Right cardiac atrium (tissue), 5 donors: ENCODE measurements at regions not wholly inside any gene's neighbourhood (a gene's known extent, or its start where the extent isn't known, plus 50 kb on each side); places are given as distances from the start of the nearest gene placed in this dataset.
A peak's percentile ranks its signal among the peaks of the same experiment; 100 is the strongest.

Experiments
- ATAC-seq, 2 donors: fragments of 200-7000 bp; cut with Tn5 transposase; one replicate each; pipeline versions ENCODE4 v1.8.0 to v1.9.1; 2020; ENCODE audit warnings: moderate library complexity in 2 of 2, mild to moderate bottlenecking in 1 of 2
- DNase-seq, 3 donors: peaks; one replicate each; pipeline ENCODE4 v3.0.0-alpha.2; 2020
- H3K27ac ChIP-seq: one replicate; pipeline ENCODE4 v1.5.1; 2013; ENCODE audit warnings: mild to moderate bottlenecking, low read length, control low read depth, moderate library complexity
- H3K27me3 ChIP-seq: one replicate; pipeline ENCODE4 v1.6.1; 2013; ENCODE audit not compliant: control insufficient read depth, insufficient read depth
- H3K4me1 ChIP-seq: one replicate; pipeline ENCODE4 v1.6.1; 2013; ENCODE audit warnings: low read length; ENCODE audit not compliant: control insufficient read depth, insufficient read depth
- H3K4me3 ChIP-seq: one replicate; pipeline ENCODE4 v1.5.1; 2013; ENCODE audit warnings: low read length, control low read depth
- H3K9me3 ChIP-seq: one replicate; pipeline ENCODE4 v1.6.1; 2013; ENCODE audit warnings: low read length; ENCODE audit not compliant: control insufficient read depth
- WGBS: extraction: QIAGEN DNeasy Blood & Tissue Kit; methylation state at CpG from one replicate; pipeline ENCODE4 v1.1.7; 2013; 5-methylcytosine and 5-hydroxymethylcytosine counted together
- intact Hi-C, 4 donors: fragments of 100-400 bp; cut with DNase I; formaldehyde crosslinking; loops; one replicate each; pipeline versions ENCODE4 v1.11.0 to v1.14.0; 2022 to 2023
- donor health status: healthy with polysubstance abuse.
- donor health status: DM: no; HTN: yes; CAD: no.
- donor health status: DM: no; HTN: no; CAD: no.
- donor health status: DM: no; HTN: yes; CAD: no; lungs with severe emphysema.
- donor health status: DM: yes; HTN: yes; CAD: no.

- Histone ChIP-seq H3K4me3 (no peak overlapping the region), H3K27me3 (no peaks in the 10 kb centered on the region), H3K4me1 (no peaks in the 10 kb centered on the region), H3K9me3 (no peaks in the 10 kb centered on the region), H3K27ac (no peak overlapping the region)
- WGBS: 38% methylated on average over 2 of the region's 2 CpGs
- intact Hi-C loops: no loop called here
- ATAC-seq (no peak), DNase-seq (no peak)
Measured at GRCh38 chr12:28601570-28602058, 411.4 kb downstream of the CCDC91 start.

- Histone ChIP-seq H3K4me3 (no peak overlapping the region), H3K4me1 (no peaks in the 10 kb centered on the region), H3K27ac (no peak overlapping the region), H3K27me3 (no peaks in the 10 kb centered on the region), H3K9me3 (no peaks in the 10 kb centered on the region)
- ATAC-seq: no peak
- no peak for DNase-seq
- 81% methylated on average over 4 of the region's 4 CpGs for WGBS
- intact Hi-C loops: no loop called here
Measured at GRCh38 chr12:28602786-28603185, 412.5 kb downstream of the CCDC91 start.

GRCh38 chr12:28603239-28603638 is 413.0 kb downstream of the CCDC91 start:
- no peak for DNase-seq
- Histone ChIP-seq H3K4me1 (no peaks in the 10 kb centered on the region), H3K27ac (no peak overlapping the region), H3K27me3 (no peaks in the 10 kb centered on the region), H3K9me3 (no peaks in the 10 kb centered on the region), H3K4me3 (no peak overlapping the region)
- intact Hi-C loops: no loop called here
- ATAC-seq: no peak
- 75% methylated on average over 5 of the region's 5 CpGs for WGBS

GRCh38 chr12:28603801-28604200 is 413.5 kb downstream of the CCDC91 start:
- Histone ChIP-seq H3K9me3 (no peaks in the 10 kb centered on the region), H3K4me3 (no peak overlapping the region), H3K27ac (no peak overlapping the region), H3K27me3 (no peaks in the 10 kb centered on the region), H3K4me1 (no peaks in the 10 kb centered on the region)
- ATAC-seq: no peak
- intact Hi-C loops: no loop called here
- 93% methylated on average over 1 of the region's 1 CpG for WGBS
- DNase-seq: no peak

GRCh38 chr12:28604240-28604639 is 414.0 kb downstream of the CCDC91 start:
- DNase-seq (no peak), ATAC-seq (no peak)
- intact Hi-C loops: no loop called here
- H3K27me3 ChIP-seq: no peaks in the 10 kb centered on the region
- WGBS: 86% methylated on average over 1 of the region's 1 CpG
- H3K4me3 ChIP-seq: no peak overlapping the region
- H3K4me1 ChIP-seq: no peaks in the 10 kb centered on the region
- H3K27ac ChIP-seq: no peak overlapping the region
- H3K9me3 ChIP-seq: no peaks in the 10 kb centered on the region

GRCh38 chr12:28606967-28607557 is 416.8 kb downstream of the CCDC91 start:
- H3K4me3 ChIP-seq: no peak overlapping the region
- H3K27ac ChIP-seq: no peak overlapping the region
- no peaks in the 10 kb centered on the region for H3K27me3 ChIP-seq
- WGBS: 63% methylated on average over 1 of the region's 1 CpG
- intact Hi-C loops: no loop called here
- no peaks in the 10 kb centered on the region for H3K4me1 ChIP-seq
- DNase-seq (no peak), ATAC-seq (no peak)
- H3K9me3 ChIP-seq: no peaks in the 10 kb centered on the region

- Histone ChIP-seq H3K27me3 (no peaks in the 10 kb centered on the region), H3K27ac (no peak overlapping the region), H3K4me3 (no peak overlapping the region), H3K4me1 (no peaks in the 10 kb centered on the region), H3K9me3 (no peaks in the 10 kb centered on the region)
- ATAC-seq (peak in 1 of 2 donors; percentile 58), DNase-seq (peak in 1 of 3 donors; percentile 28)
- intact Hi-C loops: no loop called here
- 52% methylated on average over 3 of the region's 3 CpGs for WGBS
Measured at GRCh38 chr12:28610401-28611114, 420.3 kb downstream of the CCDC91 start.

- ATAC-seq: peak in 1 of 2 donors; percentile 79
- intact Hi-C loops: no loop called here
Measured at GRCh38 chr12:28611115-28611435, 420.8 kb downstream of the CCDC91 start.

GRCh38 chr12:28611449-28611848 is 421.2 kb downstream of the CCDC91 start:
- ATAC-seq (no peak), DNase-seq (no peak)
- H3K4me1 ChIP-seq: no peaks in the 10 kb centered on the region
- no peak overlapping the region for H3K4me3 ChIP-seq
- no peaks in the 10 kb centered on the region for H3K27me3 ChIP-seq
- intact Hi-C loops: no loop called here
- H3K27ac ChIP-seq: no peak overlapping the region
- 40% methylated on average over 2 of the region's 2 CpGs for WGBS
- no peaks in the 10 kb centered on the region for H3K9me3 ChIP-seq

More at GRCh38 chr12:28611115-28611435, 420.8 kb downstream of the CCDC91 start:
- Histone ChIP-seq H3K4me3 (no peak overlapping the region), H3K27me3 (no peaks in the 10 kb centered on the region), H3K27ac (no peak overlapping the region), H3K9me3 (no peaks in the 10 kb centered on the region), H3K4me1 (no peaks in the 10 kb centered on the region)
- no peak for DNase-seq

- no peak for ATAC-seq
- no peak overlapping the region for H3K4me3 ChIP-seq
- H3K9me3 ChIP-seq: no peaks in the 10 kb centered on the region
- WGBS: 68% methylated on average over 1 of the region's 1 CpG
- no peak overlapping the region for H3K27ac ChIP-seq
- no peak for DNase-seq
- intact Hi-C loops: no loop called here
- H3K4me1 ChIP-seq: no peaks in the 10 kb centered on the region
- no peaks in the 10 kb centered on the region for H3K27me3 ChIP-seq
Measured at GRCh38 chr12:28618171-28618570, 427.9 kb downstream of the CCDC91 start.

- WGBS: 70% methylated on average over 3 of the region's 3 CpGs
- Histone ChIP-seq H3K27me3 (no peaks in the 10 kb centered on the region), H3K4me3 (no peak overlapping the region), H3K9me3 (no peaks in the 10 kb centered on the region), H3K27ac (no peak overlapping the region), H3K4me1 (no peaks in the 10 kb centered on the region)
- ATAC-seq (no peak), DNase-seq (no peak)
- intact Hi-C loops: no loop called here
Measured at GRCh38 chr12:28618772-28619171, 428.5 kb downstream of the CCDC91 start.
